H1 (cell line): ENCODE measurements at regions not wholly inside any gene's neighbourhood (a gene's known extent, or its start where the extent isn't known, plus 50 kb on each side); places are given as distances from the start of the nearest gene placed in this dataset.

Source experiments
- CTCF ChIA-PET: fragments of 300-600 bp; sonication (Branson Sonifier 250); formaldehyde crosslinking; loops from one replicate; lab custom pipeline; 2021; ENCODE audit not compliant: partially characterized antibody; lab: Charles Lee
- POLR2A ChIA-PET: fragments of 300-600 bp; sonication (Branson Sonifier 250); formaldehyde crosslinking; loops from one replicate; lab custom pipeline; 2021; ENCODE audit warnings: inconsistent platforms; ENCODE audit not compliant: partially characterized antibody; lab: Charles Lee
- DNase-seq, 2 experiments: peaks; one replicate each; pipeline versions ENCODE4 v3.0.0 to v3.0.0-alpha.2; 2010 to 2022; ENCODE audit warnings: low spot score in 2 of 2, low read depth in 1 of 2, mixed read lengths in 1 of 2
- FAIRE-seq: peaks from 2 replicates; lab custom pipeline; 2011; peaks lifted over from hg19 to GRCh38; lab: Jason Lieb, UNC
- H2AFZ ChIP-seq: 2 replicates; pipeline ENCODE4 v1.8.1; 2012; ENCODE audit warnings: low read length, inconsistent platforms
- H2AK5ac ChIP-seq: 2 replicates; pipeline ENCODE4 v1.6.1; 2013; ENCODE audit warnings: low read depth, low read length
- H2BK120ac ChIP-seq: replicated peaks from 2 replicates; pipeline ENCODE3; 2013; ENCODE audit warnings: low read depth, low read length, inconsistent platforms
- H2BK12ac ChIP-seq: 2 replicates; pipeline ENCODE4 v1.6.1; 2013; ENCODE audit warnings: low read depth, low read length
- H2BK15ac ChIP-seq: 2 replicates; pipeline ENCODE4 v1.6.1; 2013; ENCODE audit warnings: low read length
- H2BK20ac ChIP-seq: 2 replicates; pipeline ENCODE4 v1.6.1; 2013; ENCODE audit warnings: low read length
- H2BK5ac ChIP-seq: 2 replicates; pipeline ENCODE4 v1.6.1; 2013; ENCODE audit warnings: low read depth, low read length
- H3K14ac ChIP-seq: 2 replicates; pipeline ENCODE4 v1.6.1; 2013; ENCODE audit warnings: inconsistent platforms; ENCODE audit not compliant: insufficient read length
- H3K18ac ChIP-seq: 2 replicates; pipeline ENCODE4 v1.6.1; 2013; ENCODE audit warnings: low read length; ENCODE audit errors: extremely low read depth
- H3K23ac ChIP-seq: 2 replicates; pipeline ENCODE4 v1.6.1; 2013; ENCODE audit warnings: inconsistent platforms; ENCODE audit not compliant: insufficient read length
- H3K23me2 ChIP-seq: 2 replicates; pipeline ENCODE4 v1.6.1; 2013; ENCODE audit warnings: low read depth, low read length
- H3K27ac ChIP-seq: 2 replicates; pipeline ENCODE4 v1.6.1; 2011; ENCODE audit warnings: low read depth, low read length, inconsistent platforms
- H3K27me3 ChIP-seq, 4 experiments: replicated peaks in 1 of 4; 1 replicate in 1 of 4; 2 replicates in 3 of 4; pipeline versions ENCODE4 v1.6.1 to v1.8.1; 2011 to 2013; ENCODE audit warnings: low read length in 3 of 4, mild to moderate bottlenecking in 3 of 4, inconsistent platforms in 2 of 4, mixed read lengths in 2 of 4, moderate library complexity in 1 of 4; ENCODE audit not compliant: control insufficient read depth in 3 of 4, insufficient read depth in 3 of 4; ENCODE audit errors: extremely low read depth in 1 of 4
- H3K36me3 ChIP-seq, 4 experiments: 2 replicates each; pipeline versions ENCODE4 v1.6.1 to v1.8.1; 2011 to 2013; ENCODE audit warnings: mild to moderate bottlenecking in 4 of 4, low read length in 3 of 4, moderate library complexity in 2 of 4, control low read depth in 1 of 4, inconsistent platforms in 1 of 4; ENCODE audit not compliant: insufficient read depth in 4 of 4, control insufficient read depth in 2 of 4
- H3K4ac ChIP-seq: replicated peaks from 2 replicates; pipeline ENCODE3; 2013; ENCODE audit warnings: low read length, low read depth, mixed read lengths, inconsistent platforms; ENCODE audit not compliant: insufficient read length
- H3K4me1 ChIP-seq, 4 experiments: replicated peaks in 1 of 4; 1 replicate in 1 of 4; 2 replicates in 3 of 4; pipeline versions ENCODE4 v1.6.1 to v1.8.1; 2011 to 2013; ENCODE audit warnings: low read length in 3 of 4, inconsistent platforms in 2 of 4, mixed read lengths in 1 of 4; ENCODE audit not compliant: insufficient read depth in 4 of 4, control insufficient read depth in 3 of 4
- H3K4me2 ChIP-seq, 2 experiments: 2 replicates each; pipeline versions ENCODE4 v1.6.1 to v1.8.1; 2011 to 2013; ENCODE audit warnings: low read depth in 2 of 2, low read length in 2 of 2, control low read depth in 1 of 2, inconsistent platforms in 1 of 2, mild to moderate bottlenecking in 1 of 2; ENCODE audit not compliant: insufficient read depth in 1 of 2
- H3K4me3 ChIP-seq, 4 experiments: fragments of 200-600, 300-600 bp in 1 of 4; sonication (generic), shearing (Covaris generic), sonication (Bioruptor Twin) in 1 of 4; 2 replicates each; pipeline versions ENCODE4 v1.5.1 to v1.8.1; 2011 to 2016; ENCODE audit warnings: low read length in 4 of 4, low read depth in 3 of 4, control low read depth in 2 of 4, inconsistent platforms in 2 of 4, mild to moderate bottlenecking in 2 of 4, mixed read lengths in 1 of 4, moderate library complexity in 1 of 4; ENCODE audit not compliant: insufficient read depth in 2 of 4; ENCODE audit errors: extremely low read depth in 1 of 4
- H3K56ac ChIP-seq: replicated peaks from 2 replicates; pipeline ENCODE3; 2013; ENCODE audit warnings: low read depth, mild to moderate bottlenecking, mixed read lengths, low read length, inconsistent platforms; ENCODE audit not compliant: insufficient read length
- H3K79me1 ChIP-seq: 2 replicates; pipeline ENCODE4 v1.6.1; 2013; ENCODE audit warnings: low read depth, low read length, control low read depth
- H3K79me2 ChIP-seq, 2 experiments: 2 replicates each; pipeline versions ENCODE4 v1.6.1 to v1.8.1; 2012 to 2013; ENCODE audit warnings: low read length in 2 of 2, mild to moderate bottlenecking in 2 of 2, inconsistent platforms in 1 of 2; ENCODE audit not compliant: insufficient read depth in 2 of 2, control insufficient read depth in 1 of 2
- H3K9ac ChIP-seq, 4 experiments: replicated peaks in 1 of 4; 1 replicate in 1 of 4; 2 replicates in 3 of 4; pipeline versions ENCODE4 v1.6.1 to v1.8.1; 2011 to 2013; ENCODE audit warnings: low read depth in 3 of 4, low read length in 3 of 4, control low read depth in 2 of 4, mild to moderate bottlenecking in 2 of 4, moderate library complexity in 2 of 4, inconsistent platforms in 1 of 4; ENCODE audit errors: extremely low read depth in 1 of 4
- H3K9me3 ChIP-seq, 2 experiments: 2 replicates each; pipeline versions ENCODE4 v1.6.1 to v1.8.1; 2012 to 2013; ENCODE audit warnings: mild to moderate bottlenecking in 2 of 2, moderate library complexity in 2 of 2, control low read depth in 1 of 2, inconsistent platforms in 1 of 2, low read depth in 1 of 2, low read length in 1 of 2, mixed read lengths in 1 of 2; ENCODE audit not compliant: insufficient read depth in 2 of 2
- H4K20me1 ChIP-seq, 2 experiments: replicated peaks in 1 of 2; 2 replicates each; pipeline versions ENCODE3 to v1.8.1; 2011 to 2013; ENCODE audit warnings: inconsistent platforms in 2 of 2, low read length in 2 of 2, mild to moderate bottlenecking in 1 of 2; ENCODE audit not compliant: insufficient read depth in 2 of 2, control insufficient read depth in 1 of 2
- H4K5ac ChIP-seq: 2 replicates; pipeline ENCODE4 v1.6.1; 2013; ENCODE audit warnings: low read length, low read depth, mixed read lengths, inconsistent platforms; ENCODE audit not compliant: insufficient read length
- H4K8ac ChIP-seq: 2 replicates; pipeline ENCODE4 v1.8.0; 2013; ENCODE audit warnings: mild to moderate bottlenecking, moderate library complexity, low read length, inconsistent platforms; ENCODE audit not compliant: insufficient read depth; ENCODE audit errors: extremely low read depth
- H4K91ac ChIP-seq: replicated peaks from 2 replicates; pipeline ENCODE3; 2013; ENCODE audit warnings: low read length, mixed read lengths, inconsistent platforms; ENCODE audit not compliant: insufficient read length
- BRCA1 ChIP-seq: IDR thresholded peaks from 2 replicates; pipeline ENCODE4 v1.6.1; 2012; ENCODE audit warnings: low read depth, low read length, improper control_type of control experiment
- CBX5 ChIP-seq: fragments of 300-800, 300-1000 bp; sonication (generic); IDR thresholded peaks from 2 replicates; pipeline ENCODE4 v1.7.1; 2016; ENCODE audit warnings: antibody characterized with exemption, low read length, low read depth
- CBX8 ChIP-seq: fragments of 300-800, 300-1000 bp; sonication (generic); IDR thresholded peaks from 2 replicates; pipeline ENCODE4 v1.7.1; 2016; ENCODE audit warnings: low read depth, low read length, borderline replicate concordance
- CEBPB ChIP-seq: IDR thresholded peaks from 2 replicates; pipeline ENCODE4 v1.6.1; 2012; ENCODE audit warnings: low read depth, low read length
- CHD1 ChIP-seq: IDR thresholded peaks from 2 replicates; pipeline ENCODE4 v1.6.1; 2012; ENCODE audit warnings: low read depth, low read length, improper control_type of control experiment
- GABPA ChIP-seq: IDR thresholded peaks from 2 replicates; pipeline ENCODE4 v1.6.1; 2011; ENCODE audit warnings: mild to moderate bottlenecking, low read length, moderate library complexity, borderline replicate concordance; ENCODE audit not compliant: insufficient read depth
- JUND ChIP-seq: IDR thresholded peaks from 2 replicates; pipeline ENCODE4 v1.6.1; 2011; ENCODE audit warnings: mild to moderate bottlenecking, improper control_type of control experiment, low read length
- KDM5A ChIP-seq: fragments of 200-600 bp; IDR thresholded peaks from 2 replicates; pipeline ENCODE4 v1.7.1; 2012; ENCODE audit warnings: mild to moderate bottlenecking, low read length, inconsistent platforms, mixed read lengths
- NANOG ChIP-seq: IDR thresholded peaks from 2 replicates; pipeline ENCODE4 v1.6.1; 2011; ENCODE audit warnings: low read length, low read depth, mild to moderate bottlenecking, inconsistent platforms; ENCODE audit not compliant: insufficient read depth, poor library complexity, severe bottlenecking
- NRF1 ChIP-seq: IDR thresholded peaks from 2 replicates; pipeline ENCODE4 v1.6.1; 2011; ENCODE audit warnings: mild to moderate bottlenecking, low read depth, low read length, improper control_type of control experiment
- PHF8 ChIP-seq: fragments of 200-600 bp; sonication (generic); conservative IDR thresholded peaks from 2 replicates; pipeline ENCODE4 v1.7.1; 2012; ENCODE audit warnings: low read depth, mild to moderate bottlenecking, inconsistent platforms, low read length, moderate library complexity
- SIN3A ChIP-seq, 2 experiments: IDR thresholded peaks in 1 of 2; conservative IDR thresholded peaks in 1 of 2; 2 replicates each; pipeline ENCODE4 v1.6.1; 2011 to 2012; ENCODE audit warnings: low read length in 2 of 2, improper control_type of control experiment in 1 of 2, low read depth in 1 of 2, mild to moderate bottlenecking in 1 of 2
- SIRT6 ChIP-seq: IDR thresholded peaks from one replicate; pipeline ENCODE4 v1.7.1; 2012; ENCODE audit warnings: low read length, inconsistent platforms
- SIX5 ChIP-seq: IDR thresholded peaks from 2 replicates; pipeline ENCODE4 v1.6.1; 2011; ENCODE audit warnings: mild to moderate bottlenecking, low read depth, low read length
- SP2 ChIP-seq: IDR thresholded peaks from 2 replicates; pipeline ENCODE4 v1.6.1; 2012; ENCODE audit warnings: mild to moderate bottlenecking, low read length, inconsistent platforms
- TAF7 ChIP-seq: optimal IDR thresholded peaks from 2 replicates; pipeline ENCODE3; 2011; ENCODE audit warnings: low read depth, mild to moderate bottlenecking, inconsistent platforms, low read length, moderate library complexity, borderline replicate concordance

DNA sequence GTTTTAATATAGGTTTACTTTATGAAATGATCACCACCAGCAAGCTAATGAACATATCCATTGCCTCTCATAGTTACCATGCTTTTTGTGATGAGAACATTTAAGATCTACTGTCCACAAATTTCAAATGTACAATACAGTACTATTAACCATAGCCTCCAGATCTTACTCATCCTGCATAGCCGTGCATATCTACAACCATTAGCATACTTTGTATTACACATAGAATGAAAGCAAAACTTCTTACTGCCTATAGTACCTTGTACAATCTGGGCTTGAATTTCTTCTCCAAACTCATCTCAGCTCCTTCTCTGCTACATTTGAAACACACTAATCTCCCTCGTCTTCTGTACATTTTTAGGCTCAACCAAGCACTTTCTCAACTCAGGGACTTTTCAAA is 510.6 kb downstream of the PRR16 start (continued):
- no peak for TF ChIP-seq SIRT6

DNA sequence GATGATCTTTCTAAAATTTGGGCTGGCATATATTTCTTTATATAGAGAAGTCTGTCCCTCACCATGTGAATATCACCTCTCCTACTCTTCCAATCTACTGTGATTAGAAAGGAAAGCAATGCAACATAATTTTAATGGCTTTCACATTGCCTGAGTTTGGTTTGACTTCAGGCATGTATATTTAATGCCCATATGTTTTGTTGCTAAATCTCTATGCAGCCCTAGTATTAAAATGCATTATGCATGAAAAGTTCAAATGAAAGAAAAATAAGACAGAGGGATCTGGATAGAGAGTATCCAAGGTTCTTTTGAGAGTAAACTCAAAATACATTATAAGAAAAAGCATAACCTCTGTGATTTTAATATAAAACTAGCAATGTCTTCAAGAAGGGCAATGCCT is 518.3 kb downstream of the PRR16 start:
- no peak overlapping the region for H3K9ac ChIP-seq
- no peaks in the 10 kb centered on the region for H3K79me2 ChIP-seq
- no peaks in the 10 kb centered on the region for H3K79me1 ChIP-seq
- no peak overlapping the region for H3K23ac ChIP-seq
- no peak overlapping the region for H3K4me2 ChIP-seq
- ChIA-PET POLR2A (no interaction called here), CTCF (no interaction called here)
- DNase-seq (no peak), FAIRE-seq (no peak)
- H2BK20ac ChIP-seq = no peak overlapping the region
- H2BK15ac ChIP-seq = no peak overlapping the region
- no peak overlapping the region for H4K91ac ChIP-seq
- no peak overlapping the region for H2BK12ac ChIP-seq
- H3K23me2 ChIP-seq = no peaks in the 10 kb centered on the region
- H3K14ac ChIP-seq = no peak overlapping the region
- no peak overlapping the region for H2AK5ac ChIP-seq
- no peak overlapping the region for H2BK120ac ChIP-seq
- H3K4me1 ChIP-seq = no peaks in the 10 kb centered on the region
- no peaks in the 10 kb centered on the region for H3K9me3 ChIP-seq
- no peaks in the 10 kb centered on the region for H3K36me3 ChIP-seq
- H4K5ac ChIP-seq = no peak overlapping the region
- no peak overlapping the region for H3K18ac ChIP-seq
- H3K4me3 ChIP-seq = no peak overlapping the region
- no peak overlapping the region for H3K4ac ChIP-seq
- no peak for TF ChIP-seq NANOG
- no peak for TF ChIP-seq CBX5
- no peak for TF ChIP-seq GABPA
- no peak for TF ChIP-seq PHF8
- TF ChIP-seq SIX5 = no peak
- no peak for TF ChIP-seq CHD1
- TF ChIP-seq SP2 = no peak
- no peak for TF ChIP-seq SIN3A (conservative IDR thresholded peaks at IDR 0.05 in 1 of 2, IDR thresholded peaks at IDR 0.05 in 1 of 2; ENCODE audit: low read depth in 1 of 2, low read length in 2 of 2)
- TF ChIP-seq JUND = no peak
- TF ChIP-seq CEBPB = no peak
- TF ChIP-seq TAF7 = no peak
- TF ChIP-seq KDM5A = no peak
- no peak for TF ChIP-seq CBX8
- TF ChIP-seq NRF1 = no peak
- no peak for TF ChIP-seq BRCA1
- no peak overlapping the region for H2AFZ ChIP-seq
- H4K8ac ChIP-seq = no peak overlapping the region
- no peak overlapping the region for H3K56ac ChIP-seq
- no peak overlapping the region for H2BK5ac ChIP-seq
- no peaks in the 10 kb centered on the region for H4K20me1 ChIP-seq
- H3K27me3 ChIP-seq = no peaks in the 10 kb centered on the region
- H3K27ac ChIP-seq = no peak overlapping the region
